Fibroblast of upper back skin (primary cell): ENCODE measurements at regions not wholly inside any gene's neighbourhood (a gene's known extent, or its start where the extent isn't known, plus 50 kb on each side); places are given as distances from the start of the nearest gene placed in this dataset.

Experiments
- DNase-seq: peaks from one replicate; pipeline ENCODE4 v3.0.0-alpha.2; 2013

- no peak for DNase-seq
Measured at GRCh38 chr2:65482971-65483370, 50.6 kb upstream of the SPRED2 start.
